Ascending aorta (tissue), 2 donors: ENCODE measurements at regions not wholly inside any gene's neighbourhood (a gene's known extent, or its start where the extent isn't known, plus 50 kb on each side); places are given as distances from the start of the nearest gene placed in this dataset.

Source experiments
- DNase-seq, 2 donors: peaks; one replicate each; pipeline ENCODE4 v3.0.0-alpha.2; 2019; ENCODE audit warnings: low spot score in 2 of 2
- H3K27ac ChIP-seq, 2 donors: fragments of 200-600 bp; sonication (generic); one replicate each; pipeline ENCODE4 v1.5.1; 2016 to 2017; ENCODE audit warnings: mild to moderate bottlenecking in 1 of 2
- H3K27me3 ChIP-seq: fragments of 200-600 bp; sonication (generic); one replicate; pipeline ENCODE4 v1.5.1; 2017
- H3K36me3 ChIP-seq, 2 donors: fragments of 200-600 bp; sonication (generic); one replicate each; pipeline ENCODE4 v1.5.1; 2016
- H3K4me1 ChIP-seq, 2 donors: fragments of 200-600 bp; sonication (generic); one replicate each; pipeline ENCODE4 v1.5.1; 2016 to 2017; ENCODE audit warnings: mild to moderate bottlenecking in 1 of 2
- H3K4me3 ChIP-seq, 2 donors: fragments of 200-600 bp; sonication (generic); one replicate each; pipeline ENCODE4 v1.5.1; 2016 to 2017; ENCODE audit warnings: mild to moderate bottlenecking in 1 of 2
- H3K9me3 ChIP-seq, 2 donors: fragments of 200-600 bp; sonication (generic); one replicate each; pipeline ENCODE4 v1.5.1; 2016
- intact Hi-C: fragments of 100-400 bp; cut with DNase I; formaldehyde crosslinking; loops from one replicate; pipeline ENCODE4 v1.15.1; 2023
- TF ChIP-seq, protein P1 (sequence below), 3 experiments: fragments of 200-600 bp in 2 of 3; fragments of 450-650 bp in 1 of 3; sonication (generic) in 2 of 3; IDR thresholded peaks; one replicate each; pipeline ENCODE4 v1.5.1; 2016 to 2019; ENCODE audit warnings: antibody characterized with exemption in 3 of 3, mild to moderate bottlenecking in 1 of 3, moderate library complexity in 1 of 3

- H3K4me1 ChIP-seq, result no peaks in the 10 kb centered on the region
- no peak overlapping the region for H3K4me3 ChIP-seq
- H3K27me3 ChIP-seq, result no peaks in the 10 kb centered on the region
- intact Hi-C loops, result no loop called here
- TF ChIP-seq, protein P1, sequence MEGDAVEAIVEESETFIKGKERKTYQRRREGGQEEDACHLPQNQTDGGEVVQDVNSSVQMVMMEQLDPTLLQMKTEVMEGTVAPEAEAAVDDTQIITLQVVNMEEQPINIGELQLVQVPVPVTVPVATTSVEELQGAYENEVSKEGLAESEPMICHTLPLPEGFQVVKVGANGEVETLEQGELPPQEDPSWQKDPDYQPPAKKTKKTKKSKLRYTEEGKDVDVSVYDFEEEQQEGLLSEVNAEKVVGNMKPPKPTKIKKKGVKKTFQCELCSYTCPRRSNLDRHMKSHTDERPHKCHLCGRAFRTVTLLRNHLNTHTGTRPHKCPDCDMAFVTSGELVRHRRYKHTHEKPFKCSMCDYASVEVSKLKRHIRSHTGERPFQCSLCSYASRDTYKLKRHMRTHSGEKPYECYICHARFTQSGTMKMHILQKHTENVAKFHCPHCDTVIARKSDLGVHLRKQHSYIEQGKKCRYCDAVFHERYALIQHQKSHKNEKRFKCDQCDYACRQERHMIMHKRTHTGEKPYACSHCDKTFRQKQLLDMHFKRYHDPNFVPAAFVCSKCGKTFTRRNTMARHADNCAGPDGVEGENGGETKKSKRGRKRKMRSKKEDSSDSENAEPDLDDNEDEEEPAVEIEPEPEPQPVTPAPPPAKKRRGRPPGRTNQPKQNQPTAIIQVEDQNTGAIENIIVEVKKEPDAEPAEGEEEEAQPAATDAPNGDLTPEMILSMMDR (IDR thresholded peaks at IDR 0.05), result no peak
- no peaks in the 10 kb centered on the region for H3K36me3 ChIP-seq
- H3K9me3 ChIP-seq, result no peaks in the 10 kb centered on the region
- H3K27ac ChIP-seq, result no peak overlapping the region
- DNase-seq, result no peak
Measured at GRCh38 chr2:4862031-4862430, 830.2 kb upstream of the SOX11 start.

- Histone ChIP-seq H3K36me3 (no peaks in the 10 kb centered on the region), H3K27me3 (no peaks in the 10 kb centered on the region), H3K27ac (no peak overlapping the region), H3K4me3 (no peak overlapping the region), H3K4me1 (no peaks in the 10 kb centered on the region), H3K9me3 (no peaks in the 10 kb centered on the region)
- intact Hi-C loops, result no loop called here
- DNase-seq, result no peak
- TF ChIP-seq, protein P1 (IDR thresholded peaks at IDR 0.05), result no peak
Measured at GRCh38 chr2:4866198-4866597, 826.0 kb upstream of the SOX11 start.

- TF ChIP-seq, protein P1 (IDR thresholded peaks at IDR 0.05), result no peak
- intact Hi-C loops, result no loop called here
- no peaks in the 10 kb centered on the region for H3K9me3 ChIP-seq
- H3K27ac ChIP-seq, result no peak overlapping the region
- H3K36me3 ChIP-seq, result no peaks in the 10 kb centered on the region
- no peaks in the 10 kb centered on the region for H3K4me1 ChIP-seq
- H3K27me3 ChIP-seq, result no peaks in the 10 kb centered on the region
- H3K4me3 ChIP-seq, result no peak overlapping the region
- no peak for DNase-seq
Measured at GRCh38 chr2:4868466-4868865, 823.7 kb upstream of the SOX11 start.

DNA sequence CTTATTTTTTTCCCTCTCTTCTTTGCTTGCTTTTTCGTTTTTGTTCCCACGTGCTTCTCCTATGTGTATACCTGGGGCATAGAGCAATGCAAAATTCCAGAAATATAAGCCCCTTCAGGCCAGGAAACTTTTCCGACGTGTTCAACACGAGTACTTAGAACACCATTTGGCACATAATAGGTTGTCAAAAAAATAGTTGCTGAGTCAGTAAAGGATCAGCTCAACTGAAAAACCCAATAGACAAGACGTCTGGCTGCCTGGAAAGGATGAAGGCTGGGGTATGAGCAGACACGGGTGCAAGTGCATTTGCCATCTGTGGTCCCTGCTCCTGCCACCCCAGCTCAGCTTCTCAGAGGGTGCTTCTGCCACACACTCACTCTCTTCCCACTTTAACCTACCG, 823.0 kb upstream of the SOX11 start:
- no peaks in the 10 kb centered on the region for H3K9me3 ChIP-seq
- H3K4me3 ChIP-seq, result no peak overlapping the region
- no peak overlapping the region for H3K27ac ChIP-seq
- H3K36me3 ChIP-seq, result no peaks in the 10 kb centered on the region
- DNase-seq, result no peak
- no peaks in the 10 kb centered on the region for H3K4me1 ChIP-seq
- TF ChIP-seq, protein P1 (IDR thresholded peaks at IDR 0.05), result no peak
- H3K27me3 ChIP-seq, result no peaks in the 10 kb centered on the region
- intact Hi-C loops, result no loop called here

GRCh38 chr2:4873364-4873763, 818.8 kb upstream of the SOX11 start:
- no peaks in the 10 kb centered on the region for H3K27me3 ChIP-seq

More at GRCh38 chr2:4873364-4873763, 818.8 kb upstream of the SOX11 start:
- TF ChIP-seq, protein P1 (IDR thresholded peaks at IDR 0.05), result no peak
- no peak for DNase-seq
- Histone ChIP-seq H3K27ac (no peak overlapping the region), H3K4me3 (no peak overlapping the region), H3K36me3 (no peaks in the 10 kb centered on the region), H3K9me3 (no peaks in the 10 kb centered on the region), H3K4me1 (no peaks in the 10 kb centered on the region)
- intact Hi-C loops, result no loop called here
